HG03097 (cell line): ENCODE measurements at regions not wholly inside any gene's neighbourhood (a gene's known extent, or its start where the extent isn't known, plus 50 kb on each side); places are given as distances from the start of the nearest gene placed in this dataset.

Experiments used
- ATAC-seq: cut with Tn5 transposase; IDR thresholded peaks from one replicate; pipeline ENCODE4 v1.9.1; 2021; ENCODE audit not compliant: unreplicated experiment, low FRiP score

GRCh38 chr5:175118700-175119309 lies 325.2 kb downstream of the DRD1 start:
- ATAC-seq, result no peak

- ATAC-seq, result no peak
Measured at GRCh38 chr5:175116466-175117048, 327.4 kb downstream of the DRD1 start.

- ATAC-seq, result no peak
Measured at GRCh38 chr5:175115831-175116230, 328.2 kb downstream of the DRD1 start.

- no peak for ATAC-seq
Measured at GRCh38 chr5:175113947-175114346, 330.0 kb downstream of the DRD1 start.

- no peak for ATAC-seq
Measured at GRCh38 chr5:175109058-175109755, 334.8 kb downstream of the DRD1 start.

GRCh38 chr5:175107865-175108264 lies 336.1 kb downstream of the DRD1 start:
- no peak for ATAC-seq

- ATAC-seq, result no peak
Measured at GRCh38 chr5:175107028-175107588, 336.9 kb downstream of the DRD1 start.

- no peak for ATAC-seq
Measured at GRCh38 chr5:175104677-175105076, 339.3 kb downstream of the DRD1 start.

GRCh38 chr5:175103746-175104145 lies 340.2 kb downstream of the DRD1 start:
- no peak for ATAC-seq

GRCh38 chr5:175102717-175103116 lies 341.3 kb downstream of the DRD1 start:
- no peak for ATAC-seq

- ATAC-seq, result no peak
Measured at GRCh38 chr5:175098301-175098700, 345.7 kb downstream of the DRD1 start.

- no peak for ATAC-seq
Measured at GRCh38 chr5:175096469-175097165, 347.4 kb downstream of the DRD1 start.

- no peak for ATAC-seq
Measured at GRCh38 chr5:175094461-175094860, 349.5 kb downstream of the DRD1 start.

- no peak for ATAC-seq
Measured at GRCh38 chr5:175092691-175093090, 351.3 kb downstream of the DRD1 start.

- no peak for ATAC-seq
Measured at GRCh38 chr5:175088963-175089362, 355.0 kb downstream of the DRD1 start.

GRCh38 chr5:175082866-175083590 lies 358.6 kb downstream of the MSX2 start:
- ATAC-seq, result no peak

GRCh38 chr5:175082346-175082745 lies 358.0 kb downstream of the MSX2 start:
- no peak for ATAC-seq

- no peak for ATAC-seq
Measured at GRCh38 chr5:175079707-175080106, 355.3 kb downstream of the MSX2 start.

GRCh38 chr5:175070283-175070682 lies 345.9 kb downstream of the MSX2 start:
- ATAC-seq, result no peak

GRCh38 chr5:175060257-175060656 lies 335.9 kb downstream of the MSX2 start:
- ATAC-seq, result no peak
